ENCODE measurements at regions not wholly inside any gene's neighbourhood (a gene's known extent, or its start where the extent isn't known, plus 50 kb on each side); places are given as distances from the start of the nearest gene placed in this dataset.

- no peak for DNase-seq (ENCODE audit: low spot score)
- no peak overlapping the region for H3K27ac ChIP-seq (ENCODE audit: low read depth in 1 of 2, low read length in 2 of 2)
- H3K9me3 ChIP-seq (ENCODE audit: control insufficient read depth in 4 of 4, low read length in 3 of 4) = no peaks in the 10 kb centered on the region
- H3K27me3 ChIP-seq (ENCODE audit: control insufficient read depth in 4 of 4, insufficient read depth in 4 of 4, low read length in 3 of 4) = peaks cover 0 to 2% (median 0%) of the 10 kb centered on the region in 4 donors
- WGBS = 84% methylated on average over 3 of the region's 3 CpGs
- H3K36me3 ChIP-seq (ENCODE audit: control insufficient read depth in 4 of 4, insufficient read depth in 3 of 4, low read depth in 1 of 4, low read length in 3 of 4) = no peaks in the 10 kb centered on the region
- H3K9ac ChIP-seq (ENCODE audit: low read depth in 1 of 2, low read length in 2 of 2) = no peak overlapping the region
- TF ChIP-seq JUND (IDR thresholded peaks at IDR 0.05) = no peak
- TF ChIP-seq HNF4G (IDR thresholded peaks at IDR 0.05) = no peak
- no peak for TF ChIP-seq FOXA2 (IDR thresholded peaks at IDR 0.05)
- TF ChIP-seq HNF4A (conservative IDR thresholded peaks at IDR 0.05) = no peak
- H3K4me3 ChIP-seq (ENCODE audit: low read depth in 1 of 3, low read length in 3 of 3) = no peak overlapping the region
- H3K4me1 ChIP-seq (ENCODE audit: control insufficient read depth in 4 of 4, insufficient read depth in 4 of 4, low read length in 3 of 4) = no peaks in the 10 kb centered on the region
Measured at GRCh38 chr9:124183772-124184171, 74.0 kb upstream of the NEK6 start.

- Histone ChIP-seq H3K4me1 (ENCODE audit: control insufficient read depth in 4 of 4, insufficient read depth in 4 of 4, low read length in 3 of 4) (no peaks in the 10 kb centered on the region), H3K36me3 (ENCODE audit: control insufficient read depth in 4 of 4, insufficient read depth in 3 of 4, low read depth in 1 of 4, low read length in 3 of 4) (no peaks in the 10 kb centered on the region), H3K4me3 (ENCODE audit: low read depth in 1 of 3, low read length in 3 of 3) (no peak overlapping the region), H3K9me3 (ENCODE audit: control insufficient read depth in 4 of 4, low read length in 3 of 4) (no peaks in the 10 kb centered on the region), H3K27ac (ENCODE audit: low read depth in 1 of 2, low read length in 2 of 2) (no peak overlapping the region), H3K9ac (ENCODE audit: low read depth in 1 of 2, low read length in 2 of 2) (no peak overlapping the region), H3K27me3 (ENCODE audit: control insufficient read depth in 4 of 4, insufficient read depth in 4 of 4, low read length in 3 of 4) (peaks cover 0 to 2% (median 0%) of the 10 kb centered on the region in 4 donors)
- no peak for DNase-seq (ENCODE audit: low spot score)
- TF ChIP-seq TAF1 (conservative IDR thresholded peaks at IDR 0.05) = no peak
- WGBS = 91% methylated on average over 5 of the region's 5 CpGs
Measured at GRCh38 chr9:124185413-124185812, 72.3 kb upstream of the NEK6 start.

- no peak overlapping the region for H3K4me3 ChIP-seq (ENCODE audit: low read depth in 1 of 3, low read length in 3 of 3)
- no peaks in the 10 kb centered on the region for H3K27me3 ChIP-seq (ENCODE audit: control insufficient read depth in 4 of 4, insufficient read depth in 4 of 4, low read length in 3 of 4)
- no peak overlapping the region for H3K9ac ChIP-seq (ENCODE audit: low read depth in 1 of 2, low read length in 2 of 2)
- DNase-seq (ENCODE audit: low spot score) = no peak
- TF ChIP-seq MAX (IDR thresholded peaks at IDR 0.05) (no peak), HNF4A (conservative IDR thresholded peaks at IDR 0.05) (no peak), RXRA (IDR thresholded peaks at IDR 0.05) (no peak), FOXA2 (IDR thresholded peaks at IDR 0.05) (no peak), JUND (IDR thresholded peaks at IDR 0.05) (no peak), NR2F2 (IDR thresholded peaks at IDR 0.05) (no peak), TAF1 (conservative IDR thresholded peaks at IDR 0.05) (no peak)
- WGBS = 78% methylated on average over 3 of the region's 3 CpGs
- H3K4me1 ChIP-seq (ENCODE audit: control insufficient read depth in 4 of 4, insufficient read depth in 4 of 4, low read length in 3 of 4) = no peaks in the 10 kb centered on the region
- no peak overlapping the region for H3K27ac ChIP-seq (ENCODE audit: low read depth in 1 of 2, low read length in 2 of 2)
- H3K9me3 ChIP-seq (ENCODE audit: control insufficient read depth in 4 of 4, low read length in 3 of 4) = no peaks in the 10 kb centered on the region
- no peaks in the 10 kb centered on the region for H3K36me3 ChIP-seq (ENCODE audit: control insufficient read depth in 4 of 4, insufficient read depth in 3 of 4, low read depth in 1 of 4, low read length in 3 of 4)
Measured at GRCh38 chr9:124187311-124187710, 70.4 kb upstream of the NEK6 start.

DNA sequence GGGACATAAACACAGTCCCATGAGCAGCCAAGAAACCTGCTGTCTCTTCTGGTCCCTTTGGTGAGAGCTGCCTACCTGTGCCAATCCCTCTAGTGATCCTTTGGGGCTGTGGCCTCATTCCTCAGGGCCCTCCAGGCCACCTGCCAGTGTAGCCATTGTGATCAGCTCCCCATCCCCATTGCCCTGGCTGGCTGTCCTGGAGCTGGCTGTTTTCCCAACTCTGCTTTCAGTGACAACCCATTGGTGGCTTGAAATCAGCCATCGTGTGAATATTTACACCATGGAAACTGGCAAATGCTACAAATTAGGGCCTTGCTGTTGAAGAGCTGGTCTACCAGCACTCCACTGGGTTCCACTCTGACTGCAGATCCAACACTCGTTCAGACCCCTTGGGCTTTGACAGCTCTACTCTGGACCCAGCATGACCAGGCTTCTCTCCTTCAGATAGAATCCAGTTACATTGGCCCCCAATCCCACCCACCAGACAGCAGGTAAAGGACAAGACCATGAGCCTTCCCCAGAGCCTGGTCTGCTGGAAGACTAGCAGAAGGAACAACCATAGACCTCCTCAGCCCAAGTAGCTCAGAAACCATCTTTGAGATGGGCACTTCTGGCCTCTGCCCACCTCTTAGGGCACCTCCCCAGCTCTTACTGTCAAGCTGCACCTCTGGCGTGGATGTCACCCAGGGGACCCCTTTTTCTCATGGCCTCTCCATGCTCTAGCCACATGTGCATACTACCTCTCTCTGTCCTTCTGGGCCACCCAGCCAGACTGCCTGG lies 69.2 kb upstream of the NEK6 start:
- no peak overlapping the region for H3K4me3 ChIP-seq (ENCODE audit: low read depth in 1 of 3, low read length in 3 of 3)
- 91% methylated on average over 3 of the region's 3 CpGs for WGBS
- no peaks in the 10 kb centered on the region for H3K4me1 ChIP-seq (ENCODE audit: control insufficient read depth in 4 of 4, insufficient read depth in 4 of 4, low read length in 3 of 4)
- TF ChIP-seq RAD21 (IDR thresholded peaks at IDR 0.05) = no peak
- TF ChIP-seq GABPA (IDR thresholded peaks at IDR 0.05 in 1 of 2, conservative IDR thresholded peaks at IDR 0.05 in 1 of 2) = no peak
- no peak for TF ChIP-seq TAF1 (conservative IDR thresholded peaks at IDR 0.05)
- TF ChIP-seq SP1 (IDR thresholded peaks at IDR 0.05) = no peak
- no peak for TF ChIP-seq ZBTB33 (IDR thresholded peaks at IDR 0.05)
- no peak for TF ChIP-seq FOXA2 (IDR thresholded peaks at IDR 0.05)
- TF ChIP-seq MAX (IDR thresholded peaks at IDR 0.05) = no peak
- TF ChIP-seq YY1 (IDR thresholded peaks at IDR 0.05) = no peak
- no peak for TF ChIP-seq FOXA1 (IDR thresholded peaks at IDR 0.05)
- no peak for TF ChIP-seq REST (IDR thresholded peaks at IDR 0.05)
- no peak for TF ChIP-seq NR2F2 (IDR thresholded peaks at IDR 0.05)
- TF ChIP-seq JUND (IDR thresholded peaks at IDR 0.05) = no peak
- no peaks in the 10 kb centered on the region for H3K27me3 ChIP-seq (ENCODE audit: control insufficient read depth in 4 of 4, insufficient read depth in 4 of 4, low read length in 3 of 4)
- no peak overlapping the region for H3K9ac ChIP-seq (ENCODE audit: low read depth in 1 of 2, low read length in 2 of 2)
- H3K27ac ChIP-seq (ENCODE audit: low read depth in 1 of 2, low read length in 2 of 2) = no peak overlapping the region
- no peak for DNase-seq (ENCODE audit: low spot score)
- no peaks in the 10 kb centered on the region for H3K36me3 ChIP-seq (ENCODE audit: control insufficient read depth in 4 of 4, insufficient read depth in 3 of 4, low read depth in 1 of 4, low read length in 3 of 4)
- no peaks in the 10 kb centered on the region for H3K9me3 ChIP-seq (ENCODE audit: control insufficient read depth in 4 of 4, low read length in 3 of 4)

Data from liver (tissue), 7 donors.